ENCODE measurements at regions not wholly inside any gene's neighbourhood (a gene's known extent, or its start where the extent isn't known, plus 50 kb on each side); places are given as distances from the start of the nearest gene placed in this dataset.

- TF ChIP-seq POLR2A (IDR thresholded peaks at IDR 0.05) = no peak
- TF ChIP-seq CTCF (IDR thresholded peaks at IDR 0.05 in 8 of 11, conservative IDR thresholded peaks at IDR 0.05 in 3 of 11) = no peak
- TF ChIP-seq POLR2AphosphoS5 (IDR thresholded peaks at IDR 0.05) = no peak
Observed at GRCh38 chr6:47879015-47879414, 97.2 kb downstream of the OPN5 start.
